H9 (cell line): ENCODE measurements at regions not wholly inside any gene's neighbourhood (a gene's known extent, or its start where the extent isn't known, plus 50 kb on each side); places are given as distances from the start of the nearest gene placed in this dataset.

Experiments
- DNase-seq: peaks from one replicate; pipeline ENCODE4 v3.0.0-alpha.2; 2017
- H2AFZ ChIP-seq: one replicate; pipeline ENCODE4 v1.6.1; 2013; ENCODE audit warnings: mild to moderate bottlenecking, low read length, control low read depth, moderate library complexity
- H2AK5ac ChIP-seq: 2 replicates; pipeline ENCODE4 v1.6.1; 2013; ENCODE audit warnings: low read length, control low read depth, mixed read lengths; ENCODE audit not compliant: insufficient read length
- H2BK120ac ChIP-seq: one replicate; pipeline ENCODE4 v1.6.1; 2013; ENCODE audit warnings: low read depth, mild to moderate bottlenecking, low read length, control low read depth, inconsistent platforms; ENCODE audit not compliant: poor library complexity, severe bottlenecking
- H2BK12ac ChIP-seq: 2 replicates; pipeline ENCODE4 v1.6.1; 2013; ENCODE audit warnings: low read length, control low read depth, mixed read lengths, low read depth; ENCODE audit not compliant: insufficient read length
- H2BK15ac ChIP-seq: 2 replicates; pipeline ENCODE4 v1.6.1; 2013; ENCODE audit warnings: low read depth, low read length, control low read depth
- H2BK20ac ChIP-seq: one replicate; pipeline ENCODE4 v1.6.1; 2013; ENCODE audit warnings: low read depth, mild to moderate bottlenecking, low read length, control low read depth, inconsistent platforms; ENCODE audit not compliant: poor library complexity, severe bottlenecking
- H2BK5ac ChIP-seq: 2 replicates; pipeline ENCODE4 v1.6.1; 2013; ENCODE audit warnings: low read length, control low read depth, mixed read lengths; ENCODE audit not compliant: insufficient read length
- H3K14ac ChIP-seq: 2 replicates; pipeline ENCODE4 v1.6.1; 2013; ENCODE audit warnings: low read length, control low read depth; ENCODE audit not compliant: insufficient read depth
- H3K18ac ChIP-seq: 2 replicates; pipeline ENCODE4 v1.6.1; 2013; ENCODE audit warnings: low read depth, mild to moderate bottlenecking, mixed read lengths, low read length, control low read depth; ENCODE audit not compliant: insufficient read length
- H3K23ac ChIP-seq: 2 replicates; pipeline ENCODE4 v1.6.1; 2013; ENCODE audit warnings: low read length, control low read depth, mixed read lengths, low read depth; ENCODE audit not compliant: insufficient read length
- H3K23me2 ChIP-seq: 2 replicates; pipeline ENCODE4 v1.6.1; 2013; ENCODE audit warnings: low read depth, mild to moderate bottlenecking, mixed read lengths, low read length, control low read depth; ENCODE audit not compliant: insufficient read length, poor library complexity, severe bottlenecking
- H3K27ac ChIP-seq: 2 replicates; pipeline ENCODE4 v1.5.1; 2013; ENCODE audit warnings: low read length, control low read depth, mixed read lengths, low read depth; ENCODE audit not compliant: insufficient read length
- H3K27me3 ChIP-seq: 2 replicates; pipeline ENCODE4 v1.6.1; 2013; ENCODE audit warnings: low read length, control low read depth, inconsistent platforms; ENCODE audit not compliant: insufficient read depth
- H3K4ac ChIP-seq: 2 replicates; pipeline ENCODE4 v1.6.1; 2013; ENCODE audit warnings: low read depth, mild to moderate bottlenecking, control low read depth, inconsistent platforms, low read length, moderate library complexity
- H3K4me1 ChIP-seq: 2 replicates; pipeline ENCODE4 v1.6.1; 2013; ENCODE audit warnings: low read length, control low read depth, inconsistent platforms; ENCODE audit not compliant: insufficient read depth
- H3K4me2 ChIP-seq: 2 replicates; pipeline ENCODE4 v1.6.1; 2013; ENCODE audit warnings: low read length, control low read depth, mixed read lengths; ENCODE audit not compliant: insufficient read length, insufficient read depth
- H3K56ac ChIP-seq: 2 replicates; pipeline ENCODE4 v1.6.1; 2013; ENCODE audit warnings: low read depth, mild to moderate bottlenecking, mixed read lengths, low read length, control low read depth; ENCODE audit not compliant: insufficient read length
- H3K79me1 ChIP-seq: 2 replicates; pipeline ENCODE4 v1.6.1; 2013; ENCODE audit warnings: low read depth, mild to moderate bottlenecking, moderate library complexity, low read length, control low read depth, inconsistent platforms; ENCODE audit not compliant: insufficient read depth, poor library complexity, severe bottlenecking
- H3K79me2 ChIP-seq: 2 replicates; pipeline ENCODE4 v1.6.1; 2013; ENCODE audit warnings: low read length, control low read depth, inconsistent platforms; ENCODE audit not compliant: insufficient read depth
- H3K9ac ChIP-seq: 2 replicates; pipeline ENCODE4 v1.6.1; 2013; ENCODE audit warnings: low read length, control low read depth, mixed read lengths; ENCODE audit not compliant: insufficient read length; ENCODE audit errors: extremely low read depth
- H3K9me3 ChIP-seq: one replicate; pipeline ENCODE4 v1.6.1; 2013; ENCODE audit warnings: low read depth, low read length, inconsistent platforms; ENCODE audit not compliant: control insufficient read depth
- H3T11ph ChIP-seq: one replicate; pipeline ENCODE4 v1.6.1; 2013; ENCODE audit warnings: mild to moderate bottlenecking, low read length, control low read depth, inconsistent platforms
- H4K20me1 ChIP-seq: one replicate; pipeline ENCODE4 v1.6.1; 2013; ENCODE audit not compliant: control insufficient read depth, insufficient read length, insufficient read depth
- H4K5ac ChIP-seq: 2 replicates; pipeline ENCODE4 v1.6.1; 2013; ENCODE audit warnings: low read depth, mild to moderate bottlenecking, mixed read lengths, low read length, control low read depth; ENCODE audit not compliant: insufficient read length
- H4K8ac ChIP-seq: replicated peaks from 2 replicates; pipeline ENCODE4 v1.6.1; 2013; ENCODE audit warnings: low read length, control low read depth, mixed read lengths, low read depth; ENCODE audit not compliant: insufficient read length
- H4K91ac ChIP-seq: 2 replicates; pipeline ENCODE4 v1.6.1; 2013; ENCODE audit warnings: low read depth, mild to moderate bottlenecking, moderate library complexity, mixed read lengths, low read length, control low read depth; ENCODE audit not compliant: insufficient read length
- H3K27ac Mint-ChIP-seq, 3 experiments: 2 replicates in 2 of 3; 3 replicates in 1 of 3; pipeline ENCODE4 v1.8.0; 2020 to 2021; ENCODE audit warnings: mixed read lengths in 3 of 3, mild to moderate bottlenecking in 1 of 3, moderate library complexity in 1 of 3
- H3K27me3 Mint-ChIP-seq: 2 replicates; pipeline ENCODE4 v1.8.0; 2021; ENCODE audit warnings: low read depth, mild to moderate bottlenecking, moderate library complexity, mixed read lengths
- H3K36me3 Mint-ChIP-seq, 3 experiments: 2 replicates in 2 of 3; 3 replicates in 1 of 3; pipeline ENCODE4 v1.8.0; 2020 to 2021; ENCODE audit warnings: low read depth in 3 of 3, mixed read lengths in 3 of 3; ENCODE audit not compliant: insufficient read depth in 1 of 3
- H3K4me1 Mint-ChIP-seq, 2 experiments: 2 replicates each; pipeline ENCODE4 v1.8.0; 2020; ENCODE audit warnings: mixed read lengths in 2 of 2
- H3K4me3 Mint-ChIP-seq, 2 experiments: 2 replicates in 1 of 2; 3 replicates in 1 of 2; pipeline ENCODE4 v1.8.0; 2020 to 2021; ENCODE audit warnings: mild to moderate bottlenecking in 2 of 2, mixed read lengths in 2 of 2, moderate library complexity in 1 of 2
- H3K9me3 Mint-ChIP-seq, 2 experiments: 2 replicates in 1 of 2; 3 replicates in 1 of 2; pipeline ENCODE4 v1.8.0; 2020; ENCODE audit warnings: mild to moderate bottlenecking in 2 of 2, mixed read lengths in 2 of 2, moderate library complexity in 1 of 2
- CTCF ChIP-seq: fragments of 200-600 bp; sonication (generic); conservative IDR thresholded peaks from 3 replicates; pipeline ENCODE4 v1.8.0; 2021; ENCODE audit warnings: antibody characterized with exemption, mild to moderate bottlenecking
- WGBS: extraction: QIAGEN DNeasy Blood & Tissue Kit; methylation state at CpG from one replicate; pipeline ENCODE4 v1.1.7; 2013; ENCODE audit warnings: missing lambda C conversion rate, low lambda C conversion rate, mixed read lengths; ENCODE audit not compliant: insufficient read length; ENCODE audit errors: extremely low coverage; 5-methylcytosine and 5-hydroxymethylcytosine counted together

- no peaks in the 10 kb centered on the region for H3K27me3 ChIP-seq
- no peak overlapping the region for H3K56ac ChIP-seq
- H2BK5ac ChIP-seq = no peak overlapping the region
- H3K4me1 ChIP-seq = no peaks in the 10 kb centered on the region
- Mint-ChIP-seq H3K27me3 (no peaks in the 10 kb centered on the region), H3K9me3 (no peaks in the 10 kb centered on the region), H3K4me1 (peaks cover 0 to 5% of the 10 kb centered on the region in 2 experiments; a peak in 1 of 4 replicates), H3K27ac (no peak overlapping the region), H3K4me3 (no peak overlapping the region), H3K36me3 (no peaks in the 10 kb centered on the region)
- no peak overlapping the region for H2BK12ac ChIP-seq
- no peak overlapping the region for H2AFZ ChIP-seq
- H3K23me2 ChIP-seq = no peaks in the 10 kb centered on the region
- H3K23ac ChIP-seq = no peak overlapping the region
- H3K9ac ChIP-seq = no peak overlapping the region
- no peak overlapping the region for H2AK5ac ChIP-seq
- no peaks in the 10 kb centered on the region for H3K79me2 ChIP-seq
- H3K4me2 ChIP-seq = no peak overlapping the region
- no peak overlapping the region for H3K14ac ChIP-seq
- no peaks in the 10 kb centered on the region for H4K20me1 ChIP-seq
- no peak overlapping the region for H2BK20ac ChIP-seq
- TF ChIP-seq CTCF = no peak
- no peak overlapping the region for H3K27ac ChIP-seq
- H3K9me3 ChIP-seq = no peaks in the 10 kb centered on the region
- H4K8ac ChIP-seq = no peak overlapping the region
- no peak overlapping the region for H4K91ac ChIP-seq
- no peak overlapping the region for H3K4ac ChIP-seq
- no peak overlapping the region for H4K5ac ChIP-seq
- H2BK15ac ChIP-seq = no peak overlapping the region
- no CpG with 5 or more reads among the region's 2 CpGs for WGBS
- DNase-seq = no peak
- no peak overlapping the region for H3K18ac ChIP-seq
- no peaks in the 10 kb centered on the region for H3K79me1 ChIP-seq
- no peak overlapping the region for H2BK120ac ChIP-seq
- no peak overlapping the region for H3T11ph ChIP-seq
Measured at GRCh38 chr5:44719856-44720255, 88.9 kb upstream of the MRPS30 start.
